Urothelium cell line (cell line): ENCODE measurements at regions not wholly inside any gene's neighbourhood (a gene's known extent, or its start where the extent isn't known, plus 50 kb on each side); places are given as distances from the start of the nearest gene placed in this dataset.

ENCODE experiments used
- DNase-seq: peaks from one replicate; pipeline ENCODE4 v3.0.0; 2011; ENCODE audit warnings: low spot score, mixed read lengths
- FAIRE-seq: peaks from 2 replicates; lab custom pipeline; 2011; peaks lifted over from hg19 to GRCh38; lab: Jason Lieb, UNC

- FAIRE-seq (no peak), DNase-seq (no peak)
Measured at GRCh38 chr17:73801455-73802100, 157.3 kb upstream of the SDK2 start.

DNA sequence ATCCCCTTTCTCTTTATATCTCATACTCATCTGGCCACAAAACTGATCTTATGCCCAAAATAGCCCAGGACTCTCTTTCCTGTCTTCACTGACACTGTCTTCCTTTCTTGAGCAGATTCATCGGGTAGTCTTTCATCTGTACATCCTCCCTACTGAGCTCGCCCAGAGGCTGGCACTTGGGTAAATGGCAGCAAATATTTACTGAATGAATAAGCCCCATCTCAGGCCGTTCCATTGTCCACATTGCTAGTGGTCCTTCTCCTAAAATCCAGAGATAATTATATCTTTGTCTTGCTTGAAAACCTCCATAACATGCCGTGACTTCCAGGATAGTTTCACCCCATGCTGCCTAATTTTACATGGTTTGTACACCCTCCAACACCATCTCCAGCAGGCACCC lies 158.1 kb upstream of the SDK2 start:
- FAIRE-seq (no peak), DNase-seq (no peak)

- FAIRE-seq (no peak), DNase-seq (no peak)
Measured at GRCh38 chr17:73802871-73803270, 158.6 kb upstream of the SDK2 start.

- DNase-seq: no peak
- no peak for FAIRE-seq
Measured at GRCh38 chr17:73803964-73804435, 159.8 kb upstream of the SDK2 start.

DNA sequence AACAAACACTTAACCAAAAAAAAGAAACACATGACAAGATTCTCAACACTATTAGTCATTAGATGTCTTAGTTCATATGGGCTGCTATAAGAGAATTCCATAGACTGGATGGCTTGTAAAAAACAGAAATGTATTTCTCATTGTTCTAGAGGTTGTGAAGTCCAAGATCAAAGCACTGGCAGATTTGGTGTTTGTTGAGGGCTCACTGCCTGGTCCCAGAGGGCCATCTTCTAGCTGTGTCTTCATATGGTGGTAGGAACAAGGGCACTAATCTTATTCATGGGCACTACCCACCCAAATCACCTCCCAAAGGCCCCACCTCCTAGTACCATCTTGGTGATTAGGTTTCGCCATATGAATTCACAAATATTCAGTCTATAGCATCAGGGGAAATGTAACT lies 162.5 kb upstream of the SDK2 start:
- DNase-seq (no peak), FAIRE-seq (no peak)

GRCh38 chr17:73813201-73813600 lies 169.0 kb upstream of the SDK2 start:
- FAIRE-seq: peak; percentile 20
- DNase-seq: no peak

DNA sequence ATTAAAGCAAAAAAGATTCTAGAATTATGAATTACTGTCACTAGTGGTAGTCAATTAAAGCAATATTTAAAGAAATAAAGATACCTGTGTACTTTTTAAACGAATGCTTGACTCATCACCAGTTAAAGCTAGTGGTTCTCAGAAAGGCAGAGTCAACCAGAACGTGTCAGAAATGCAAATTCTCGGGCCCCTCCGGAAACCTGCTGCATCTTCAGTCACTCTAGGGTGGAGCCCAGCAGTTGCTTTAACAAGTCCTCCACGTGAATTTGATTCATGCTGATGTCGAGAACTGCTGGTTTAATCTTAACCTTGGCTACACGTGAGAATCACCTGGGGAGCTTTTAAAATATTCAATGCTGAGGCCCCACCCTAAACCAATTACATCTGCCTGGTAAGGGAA lies 169.8 kb upstream of the SDK2 start:
- FAIRE-seq: no peak
- no peak for DNase-seq

GRCh38 chr17:73815474-73815873 lies 171.2 kb upstream of the SDK2 start:
- FAIRE-seq: no peak
- no peak for DNase-seq

GRCh38 chr17:73819440-73820395 lies 175.5 kb upstream of the SDK2 start:
- FAIRE-seq: no peak
- DNase-seq: no peak

DNA sequence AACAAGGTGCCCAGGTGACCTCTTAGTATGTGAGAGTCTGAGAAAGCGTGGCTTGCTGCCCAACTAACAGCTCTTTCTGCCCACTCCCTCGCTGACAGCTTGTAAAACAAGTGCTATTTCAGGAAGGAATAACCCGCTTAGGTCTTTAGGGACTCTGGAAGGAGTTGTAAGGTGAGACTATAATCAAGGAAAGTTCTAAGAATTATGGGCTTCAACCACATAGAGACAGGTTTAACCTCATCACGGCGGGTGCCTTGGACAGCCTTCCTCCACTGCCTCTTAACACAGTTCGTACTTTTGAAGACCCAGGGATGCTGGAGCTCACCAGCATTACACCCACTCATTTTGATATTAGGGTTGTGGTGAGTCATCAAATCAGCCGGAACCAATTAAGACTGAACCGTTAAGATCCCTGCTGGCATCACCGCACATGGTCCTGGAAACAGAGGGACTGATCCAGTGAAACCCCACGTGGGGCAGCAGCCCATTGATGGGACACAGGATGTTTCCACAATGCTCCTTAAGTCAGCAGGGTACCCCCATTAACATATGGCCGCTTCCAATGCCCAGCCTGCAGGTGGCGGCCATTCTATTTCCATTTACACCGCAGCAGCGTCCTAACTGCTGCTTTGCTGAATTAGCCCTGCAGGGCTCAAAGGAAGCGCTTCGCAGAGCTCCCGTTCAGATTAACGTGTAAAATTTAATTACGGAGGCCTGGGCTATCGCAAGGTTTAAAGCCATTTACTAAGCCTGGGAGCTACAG lies 176.6 kb upstream of the SDK2 start:
- no peak for DNase-seq
- peak; percentile 17 for FAIRE-seq

DNA sequence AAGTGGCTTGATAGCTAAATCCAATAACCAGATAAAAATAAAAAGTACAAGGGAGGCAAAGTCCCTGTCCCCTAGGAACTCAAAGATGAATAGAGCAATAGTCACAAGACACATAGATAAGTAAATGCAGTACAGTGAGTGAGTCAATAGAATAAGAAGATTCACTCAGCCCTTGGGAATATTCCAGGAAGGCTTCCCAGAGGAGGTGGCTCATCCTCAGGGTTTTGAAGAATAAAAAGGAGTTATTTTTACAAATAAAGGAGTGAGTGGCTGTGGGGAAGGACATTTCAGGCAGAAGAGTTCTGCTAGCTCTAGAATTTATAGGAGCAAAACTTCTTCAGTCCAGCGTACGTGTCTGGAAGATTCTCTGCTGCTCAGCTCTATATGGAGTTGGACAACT lies 177.4 kb upstream of the SDK2 start:
- DNase-seq (no peak), FAIRE-seq (no peak)

- DNase-seq (no peak), FAIRE-seq (no peak)
Measured at GRCh38 chr17:73822371-73822770, 178.1 kb upstream of the SDK2 start.

- DNase-seq (no peak), FAIRE-seq (no peak)
Measured at GRCh38 chr17:73823684-73824083, 179.4 kb upstream of the SDK2 start.

- no peak for FAIRE-seq
Measured at GRCh38 chr17:73824321-73824720, 180.1 kb upstream of the SDK2 start.

DNA sequence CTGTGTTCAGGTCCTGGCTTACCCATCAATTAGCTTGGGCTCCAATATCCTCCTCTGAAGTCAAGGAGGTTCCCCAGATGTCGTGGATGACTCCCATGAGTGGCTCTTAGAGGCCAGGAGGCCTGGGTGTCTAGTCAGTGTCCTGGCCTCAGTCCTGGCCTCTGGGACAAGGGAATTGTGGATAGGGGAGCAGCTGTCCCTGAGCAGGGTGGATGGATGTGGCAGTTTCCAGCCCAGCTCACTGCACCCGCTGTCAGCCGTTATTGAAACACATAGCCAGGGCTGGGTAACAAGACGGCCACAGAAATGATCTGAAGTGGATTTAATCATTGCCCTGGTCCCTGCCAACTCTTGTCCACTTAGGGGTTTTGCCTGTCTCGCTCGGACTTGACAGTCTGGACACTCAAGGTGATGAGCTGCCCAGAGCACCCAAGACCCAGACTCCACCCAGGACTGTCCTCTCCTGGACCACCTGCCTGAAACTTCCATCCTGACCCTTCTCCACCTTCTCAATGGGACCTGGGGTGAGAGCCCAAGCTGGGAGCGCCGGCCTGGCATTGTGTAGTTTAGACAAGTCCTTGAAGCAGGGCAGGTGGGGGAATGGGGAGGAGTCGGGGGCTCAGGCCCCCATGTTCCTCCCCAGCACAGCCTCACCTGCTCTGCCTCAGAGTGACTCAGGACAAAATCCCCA lies 182.1 kb upstream of the SDK2 start:
- no peak for FAIRE-seq
- DNase-seq: no peak

More at GRCh38 chr17:73824321-73824720, 180.1 kb upstream of the SDK2 start:
- DNase-seq: no peak

GRCh38 chr17:73826872-73827228 lies 182.6 kb upstream of the SDK2 start:
- DNase-seq (no peak), FAIRE-seq (no peak)

DNA sequence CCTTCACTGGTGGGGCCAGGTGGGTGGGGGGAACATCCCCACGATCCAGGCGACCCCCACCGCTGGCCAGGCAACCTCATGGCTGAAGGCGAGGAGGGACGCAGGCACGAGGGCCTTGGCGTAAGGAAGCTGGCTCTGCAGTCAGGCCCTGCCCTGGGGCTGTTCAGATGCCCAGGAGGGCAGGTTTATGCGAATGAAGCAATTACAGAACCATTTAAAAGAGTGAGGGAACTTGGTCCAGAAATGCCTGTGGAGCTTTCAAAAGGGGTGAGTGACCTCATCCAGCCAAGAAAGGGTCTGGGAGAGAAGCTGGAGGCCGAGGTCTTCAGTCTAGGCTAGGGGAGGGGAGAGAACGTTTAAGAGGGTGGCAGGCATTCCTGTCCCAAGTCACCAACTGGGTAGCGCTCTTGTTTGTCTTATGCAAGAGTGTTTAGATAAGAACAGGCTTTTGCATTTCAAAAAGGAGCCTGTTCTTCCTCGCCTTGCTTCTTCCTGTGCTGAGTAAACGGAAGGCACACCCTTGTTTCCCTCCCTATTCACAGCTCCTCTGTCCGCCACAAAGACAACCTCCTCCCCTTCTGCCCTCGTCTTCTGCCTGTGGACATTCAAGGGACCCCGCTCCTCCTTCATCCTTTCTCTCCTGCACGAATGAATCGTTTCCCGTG lies 183.5 kb upstream of the SDK2 start:
- no peak for FAIRE-seq
- no peak for DNase-seq

DNA sequence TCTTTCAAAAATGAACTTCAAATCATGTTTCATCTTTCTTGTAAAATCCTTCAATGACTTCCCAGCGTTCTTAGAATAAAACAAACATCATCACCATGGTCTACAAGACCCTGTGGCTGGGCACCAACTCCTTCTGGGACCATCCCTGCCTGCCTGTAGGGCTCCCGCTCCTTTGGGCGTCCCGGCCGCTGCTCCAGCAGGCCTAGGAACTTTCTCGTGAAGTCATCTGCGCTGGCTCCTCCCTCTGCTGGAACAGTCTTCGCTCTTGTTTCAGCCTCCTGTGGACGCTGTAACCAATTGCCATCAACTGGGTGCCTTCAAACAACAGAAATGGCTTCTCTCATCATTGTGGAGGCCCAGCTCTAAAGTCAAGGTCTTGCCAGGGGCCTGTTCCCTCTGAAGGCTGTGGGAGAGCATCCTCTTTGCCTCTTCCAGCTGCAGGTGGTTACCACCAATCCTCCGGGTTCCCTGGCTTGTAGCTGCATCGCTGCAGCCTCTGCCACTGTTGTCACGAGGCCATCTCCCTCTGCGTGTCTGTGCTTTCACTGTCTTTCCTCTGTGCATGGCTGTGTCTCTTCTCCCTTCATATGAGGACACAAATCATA lies 185.5 kb upstream of the SDK2 start:
- DNase-seq (no peak), FAIRE-seq (peak; percentile 72)

- DNase-seq (no peak), FAIRE-seq (no peak)
Measured at GRCh38 chr17:73831699-73832098, 187.5 kb upstream of the SDK2 start.
